Stimulated activated CD4-positive, alpha-beta T cell treated with anti-CD3 and anti-CD28 coated beads, Interleukin-12 subunit alpha, Interleukin-12 subunit beta, amount 100 ng/mL, for 4 hours (primary cell): ENCODE measurements at regions not wholly inside any gene's neighbourhood (a gene's known extent, or its start where the extent isn't known, plus 50 kb on each side); places are given as distances from the start of the nearest gene placed in this dataset.
"Not testable (repeated sequence)": the region's sequence is repeated elsewhere in the genome, so short reads cannot be mapped to it uniquely, and the experiment has no call there.

Source experiments
- DNase-seq: peaks from one replicate; pipeline ENCODE4 v3.0.0-alpha.2; 2020

DNA sequence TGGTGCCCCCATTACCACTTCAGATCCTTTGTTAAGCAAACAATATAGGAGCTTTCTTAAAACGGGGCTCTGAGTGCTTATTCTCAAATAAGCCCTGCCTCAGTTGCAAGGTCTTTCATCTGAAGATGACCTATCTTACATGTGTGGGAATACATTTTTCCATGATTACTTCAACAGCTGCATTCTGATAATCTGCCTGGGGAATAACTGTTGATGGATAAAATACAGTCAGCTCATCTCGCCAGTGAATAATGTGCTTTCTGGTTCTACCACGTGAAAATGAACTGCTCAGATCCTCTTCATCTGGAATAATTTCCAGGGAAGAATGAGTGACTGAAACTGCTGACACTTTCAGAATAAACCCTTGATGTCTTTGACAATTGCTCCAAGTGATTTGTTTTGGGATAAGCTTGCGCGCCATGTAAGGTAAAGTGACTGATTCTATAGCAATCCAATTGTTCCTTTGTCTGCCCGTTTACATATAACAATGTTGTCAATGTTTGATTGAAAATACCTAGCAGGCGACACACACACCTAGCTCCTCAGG, 161.3 kb downstream of the RTL9 start:
- no peak for DNase-seq

GRCh38 chrX:110520652-110521051, 162.0 kb downstream of the RTL9 start:
- DNase-seq, result not testable (repeated sequence)

DNA sequence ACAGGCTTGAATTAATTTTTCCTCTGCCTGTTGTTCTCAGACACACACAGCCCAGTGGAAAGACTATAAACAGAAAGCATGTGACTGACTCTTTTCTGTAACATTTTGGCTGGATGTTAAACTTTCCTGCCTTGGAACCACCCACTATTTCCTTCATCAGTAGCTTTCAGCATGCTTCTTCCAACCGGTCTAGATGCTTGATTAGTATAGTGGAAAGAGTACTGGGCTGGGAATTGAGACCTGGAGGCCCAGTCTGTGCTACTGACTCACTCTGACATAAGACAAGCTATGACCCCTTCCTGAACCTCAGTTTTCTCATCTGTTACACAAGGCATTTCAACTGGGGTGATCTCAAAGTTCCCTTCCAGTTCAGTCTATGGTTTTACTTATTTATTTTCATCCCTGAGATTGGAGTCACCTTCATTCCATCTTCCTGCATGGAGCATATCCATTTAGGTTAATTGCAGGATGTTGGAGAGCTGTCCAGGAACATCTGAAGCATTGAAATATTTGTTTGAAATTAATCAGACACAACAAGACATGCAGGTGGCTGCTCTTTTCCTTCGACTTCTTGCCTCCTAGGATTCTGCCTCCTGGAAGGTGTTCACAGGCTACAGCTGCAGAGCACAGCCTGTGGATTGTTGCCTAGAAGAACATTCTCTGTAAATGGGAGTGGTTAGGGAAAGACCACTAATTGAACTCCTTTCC, 173.4 kb downstream of the RTL9 start:
- DNase-seq, result no peak

DNA sequence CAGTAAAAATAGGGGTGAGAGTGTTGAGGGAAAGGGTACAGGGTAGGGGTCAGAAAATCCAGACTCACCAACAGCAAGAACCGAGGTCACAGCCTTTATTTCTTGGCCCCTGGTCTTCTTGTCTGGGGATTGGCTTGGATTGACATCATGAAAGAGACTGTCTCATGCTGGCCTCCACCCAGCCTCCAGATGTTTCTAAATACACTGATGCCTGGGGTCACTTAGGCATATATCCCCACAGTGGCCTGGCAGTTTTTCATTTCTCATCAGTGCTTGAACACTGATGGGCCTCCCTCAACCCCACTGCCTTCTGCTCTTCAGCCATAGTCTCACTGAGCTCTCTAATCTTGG, 173.9 kb downstream of the RTL9 start:
- no peak for DNase-seq

GRCh38 chrX:110536816-110537215, 178.2 kb downstream of the RTL9 start:
- DNase-seq, result no peak

DNA sequence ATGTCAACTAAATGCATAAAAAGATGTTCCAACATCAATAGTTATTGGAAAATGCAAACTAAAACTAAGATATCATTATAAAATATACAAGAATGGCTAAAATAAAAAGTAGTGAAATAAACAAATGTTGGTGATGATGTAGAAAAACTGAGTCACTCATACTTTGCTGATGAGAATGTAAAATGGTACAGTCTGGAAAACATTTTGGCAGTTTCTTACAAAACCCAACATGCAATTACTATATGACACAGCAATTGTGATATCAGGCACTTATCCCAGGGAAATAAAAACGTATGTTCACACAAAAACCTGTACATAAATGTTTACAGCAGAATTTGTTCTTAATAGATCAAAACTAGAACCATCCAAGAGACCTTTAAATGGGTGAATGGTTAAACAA, 182.6 kb downstream of the RTL9 start:
- DNase-seq, result no peak

GRCh38 chrX:110550854-110551253, 192.2 kb downstream of the RTL9 start:
- DNase-seq, result not testable (repeated sequence)

DNA sequence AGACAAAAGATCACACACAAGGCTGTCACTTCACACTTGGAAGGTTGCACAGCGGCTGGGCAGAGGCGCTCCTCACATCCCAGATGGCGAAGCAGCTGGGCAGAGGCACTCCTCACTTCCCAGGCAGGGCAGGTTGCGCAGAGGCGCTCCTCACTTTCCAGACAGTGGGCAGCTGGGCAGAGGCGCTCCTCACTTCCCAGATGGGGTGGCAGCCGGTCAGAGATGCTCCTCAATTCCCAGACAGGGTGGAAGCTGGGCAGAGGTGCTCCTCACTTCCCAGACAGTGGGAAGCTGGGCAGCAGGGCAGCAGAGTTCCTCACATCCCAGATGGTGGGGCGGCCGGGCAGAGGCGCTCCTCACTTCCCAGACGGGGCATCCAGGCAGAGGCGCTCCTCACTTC, 199.2 kb downstream of the RTL9 start:
- no peak for DNase-seq

- no peak for DNase-seq
Measured at GRCh38 chrX:110558406-110558805, 199.8 kb downstream of the RTL9 start.

DNA sequence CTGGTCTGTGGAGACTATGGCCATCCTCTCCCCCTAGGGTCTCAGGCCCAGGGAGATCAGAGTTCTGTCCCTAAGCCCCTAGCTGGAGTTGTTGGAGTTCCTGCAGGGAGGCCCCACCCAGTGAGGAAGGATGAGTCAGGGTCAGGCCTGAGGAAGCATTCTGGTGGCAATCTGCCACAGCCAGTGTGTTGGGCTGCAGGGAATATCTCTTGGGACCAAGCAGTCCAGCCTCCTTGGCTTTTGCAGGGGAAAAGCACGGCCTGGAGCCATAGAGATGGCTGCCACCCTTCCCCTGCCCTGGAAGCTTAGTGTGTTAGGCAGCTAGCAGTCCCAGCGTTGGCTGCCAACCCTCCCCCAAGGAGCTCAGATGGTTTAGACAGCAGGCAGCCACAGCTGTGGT, 202.4 kb downstream of the RTL9 start:
- no peak for DNase-seq

GRCh38 chrX:110563282-110563681, 204.6 kb downstream of the RTL9 start:
- DNase-seq, result no peak

DNA sequence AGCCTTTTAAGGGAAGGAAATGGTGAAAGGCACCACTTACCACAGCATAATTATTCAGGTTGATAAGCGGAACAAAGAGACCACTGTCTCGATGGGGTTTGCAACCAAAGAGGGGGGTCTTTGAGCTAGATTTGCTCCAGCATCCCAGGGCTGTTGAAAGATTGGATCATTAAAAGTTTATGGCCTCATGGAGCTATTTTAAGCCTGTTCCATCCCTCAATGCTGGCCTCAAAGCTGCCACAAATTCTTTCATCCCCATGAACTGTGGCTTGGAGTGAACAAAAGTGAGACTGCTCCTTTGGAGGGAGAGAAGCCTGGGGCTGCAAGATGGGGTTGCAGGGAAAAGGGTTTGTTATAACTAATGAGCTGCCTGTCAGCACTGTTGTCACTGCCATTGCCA, 209.8 kb downstream of the RTL9 start:
- DNase-seq, result no peak

- no peak for DNase-seq
Measured at GRCh38 chrX:110569506-110569905, 210.9 kb downstream of the RTL9 start.

DNA sequence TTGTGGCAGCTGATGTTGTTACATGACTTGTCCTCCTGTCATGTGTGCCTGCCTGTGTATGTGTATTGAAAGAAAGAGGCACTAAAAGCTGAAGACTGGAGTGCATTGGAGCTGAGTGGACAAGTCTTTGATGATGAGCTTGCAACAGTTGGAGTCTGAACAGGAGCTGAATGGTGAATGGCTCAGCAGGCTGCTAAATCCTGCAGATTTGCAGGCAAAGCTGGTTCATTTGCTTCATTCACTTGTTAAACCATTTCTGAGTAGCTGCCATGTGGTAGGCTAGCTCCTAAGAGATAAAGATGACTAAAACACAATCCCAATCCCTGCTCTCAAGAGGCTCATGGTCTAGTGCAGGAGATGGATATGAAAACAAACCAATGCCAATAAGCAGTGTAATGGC, 217.3 kb downstream of the CHRDL1 start:
- no peak for DNase-seq

- DNase-seq, result no peak
Measured at GRCh38 chrX:110584083-110584482, 211.5 kb downstream of the CHRDL1 start.

GRCh38 chrX:110588164-110588563, 207.5 kb downstream of the CHRDL1 start:
- no peak for DNase-seq

DNA sequence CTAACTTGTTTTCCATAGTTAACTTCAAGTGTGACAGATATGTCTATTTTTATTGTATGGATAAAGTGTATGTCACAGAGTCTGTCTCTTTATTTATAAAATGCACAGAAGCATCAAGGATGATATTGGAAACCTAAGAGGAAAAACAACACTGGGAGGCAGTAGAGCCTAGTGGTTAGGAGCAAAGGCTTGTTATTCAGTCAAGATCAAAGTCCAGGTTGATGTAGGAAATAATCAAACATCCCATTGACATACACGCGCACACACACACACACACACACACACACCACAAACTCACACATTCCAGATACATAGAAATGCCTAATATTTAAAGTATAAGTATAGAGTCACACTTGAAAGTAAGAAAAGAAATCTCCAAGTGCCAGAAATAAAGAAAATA, 206.8 kb downstream of the CHRDL1 start:
- DNase-seq, result no peak

- no peak for DNase-seq
Measured at GRCh38 chrX:110600745-110601310, 194.8 kb downstream of the CHRDL1 start.

GRCh38 chrX:110614596-110614995, 181.0 kb downstream of the CHRDL1 start:
- no peak for DNase-seq
